COR-L47 (cell line): ENCODE measurements at regions not wholly inside any gene's neighbourhood (a gene's known extent, or its start where the extent isn't known, plus 50 kb on each side); places are given as distances from the start of the nearest gene placed in this dataset.

Source experiments
- DNase-seq: peaks from one replicate; lab custom pipeline; 2025; lab: John Stamatoyannopoulos, UW

GRCh38 chr16:80489173-80489572 is 51.6 kb upstream of the DYNLRB2 start:
- DNase-seq: no peak

GRCh38 chr16:80488167-80488566 is 52.6 kb upstream of the DYNLRB2 start:
- no peak for DNase-seq

GRCh38 chr16:80480664-80481063 is 60.1 kb upstream of the DYNLRB2 start:
- no peak for DNase-seq

- no peak for DNase-seq
These were observed 63.0 kb upstream of the DYNLRB2 start for GRCh38 chr16:80477838-80478237.

- no peak for DNase-seq
These were observed 72.8 kb upstream of the DYNLRB2 start for GRCh38 chr16:80468029-80468428.

- DNase-seq: peak; percentile 6
These were observed 74.5 kb upstream of the DYNLRB2 start for GRCh38 chr16:80466024-80466987.

- DNase-seq: no peak
These were observed 76.9 kb upstream of the DYNLRB2 start for GRCh38 chr16:80463751-80464495.

- no peak for DNase-seq
These were observed 77.5 kb upstream of the DYNLRB2 start for GRCh38 chr16:80463326-80463725.

- DNase-seq: no peak
These were observed 77.9 kb upstream of the DYNLRB2 start for GRCh38 chr16:80462917-80463316.

- no peak for DNase-seq
These were observed 79.8 kb upstream of the DYNLRB2 start for GRCh38 chr16:80460988-80461387.

GRCh38 chr16:80459966-80460365 is 80.8 kb upstream of the DYNLRB2 start:
- DNase-seq: no peak

GRCh38 chr16:80459331-80459777 is 81.4 kb upstream of the DYNLRB2 start:
- no peak for DNase-seq

- no peak for DNase-seq
These were observed 82.9 kb upstream of the DYNLRB2 start for GRCh38 chr16:80457871-80458270.

GRCh38 chr16:80454802-80455201 is 86.0 kb upstream of the DYNLRB2 start:
- no peak for DNase-seq

GRCh38 chr16:80449392-80449791 is 91.4 kb upstream of the DYNLRB2 start:
- DNase-seq: no peak

- no peak for DNase-seq
These were observed 93.6 kb upstream of the DYNLRB2 start for GRCh38 chr16:80447241-80447640.

- DNase-seq: no peak
These were observed 98.0 kb upstream of the DYNLRB2 start for GRCh38 chr16:80442779-80443178.

- DNase-seq: no peak
These were observed 98.9 kb upstream of the DYNLRB2 start for GRCh38 chr16:80441935-80442334.

- DNase-seq: no peak
These were observed 100.1 kb upstream of the DYNLRB2 start for GRCh38 chr16:80440667-80441066.

GRCh38 chr16:80437707-80438106 is 103.1 kb upstream of the DYNLRB2 start:
- DNase-seq: no peak

- no peak for DNase-seq
These were observed 104.3 kb upstream of the DYNLRB2 start for GRCh38 chr16:80436510-80436909.

- DNase-seq: no peak
These were observed 107.2 kb upstream of the DYNLRB2 start for GRCh38 chr16:80433623-80434022.

GRCh38 chr16:80427795-80428194 is 113.0 kb upstream of the DYNLRB2 start:
- no peak for DNase-seq
